DOHH2 (cell line): ENCODE measurements at regions not wholly inside any gene's neighbourhood (a gene's known extent, or its start where the extent isn't known, plus 50 kb on each side); places are given as distances from the start of the nearest gene placed in this dataset.

Source experiments
- H3F3A ChIP-seq: fragments of 200-600 bp; sonication (generic), shearing (Covaris generic); 2 replicates; pipeline ENCODE4 v1.6.0; 2016; ENCODE audit warnings: antibody characterized with exemption, mild to moderate bottlenecking; ENCODE audit not compliant: control insufficient read depth, insufficient read depth
- H3K27ac ChIP-seq: fragments of 200-600 bp; sonication (generic); 2 replicates; pipeline ENCODE4 v1.5.1; 2014; ENCODE audit warnings: low read depth, mild to moderate bottlenecking, low read length, moderate library complexity
- H3K27me3 ChIP-seq: fragments of 200-600 bp; sonication (generic); 2 replicates; pipeline ENCODE4 v1.6.1; 2014; ENCODE audit warnings: mild to moderate bottlenecking, low read length, mixed read lengths; ENCODE audit not compliant: control insufficient read depth
- H3K36me3 ChIP-seq: fragments of 200-600 bp; sonication (generic); 2 replicates; pipeline ENCODE4 v1.6.1; 2014; ENCODE audit warnings: mild to moderate bottlenecking, low read length, moderate library complexity, mixed read lengths; ENCODE audit not compliant: control insufficient read depth
- H3K4me1 ChIP-seq: fragments of 200-600 bp; sonication (generic); 2 replicates; pipeline ENCODE4 v1.6.1; 2014; ENCODE audit warnings: mild to moderate bottlenecking, low read length, mixed read lengths; ENCODE audit not compliant: control insufficient read depth
- H3K4me2 ChIP-seq: fragments of 200-600 bp; sonication (generic); 2 replicates; pipeline ENCODE4 v1.6.0; 2014; ENCODE audit warnings: mild to moderate bottlenecking, low read length, moderate library complexity
- H3K4me3 ChIP-seq: fragments of 200-600 bp; sonication (generic); 2 replicates; pipeline ENCODE4 v1.5.1; 2014; ENCODE audit warnings: mild to moderate bottlenecking, low read length, mixed read lengths
- H3K79me2 ChIP-seq: fragments of 200-600 bp; sonication (generic); 2 replicates; pipeline ENCODE4 v1.6.1; 2014; ENCODE audit warnings: mild to moderate bottlenecking, low read length, mixed read lengths; ENCODE audit not compliant: control insufficient read depth
- H3K9me2 ChIP-seq: fragments of 200-600 bp; sonication (generic); replicated peaks from 2 replicates; pipeline ENCODE4 v1.6.1; 2014; ENCODE audit warnings: mild to moderate bottlenecking, low read length, mixed read lengths; ENCODE audit not compliant: control insufficient read depth
- H3K9me3 ChIP-seq: fragments of 200-600 bp; sonication (generic); 2 replicates; pipeline ENCODE4 v1.6.1; 2014; ENCODE audit warnings: antibody characterized with exemption, low read length, mixed read lengths; ENCODE audit not compliant: control insufficient read depth, insufficient read depth
- H4K20me1 ChIP-seq: fragments of 200-600 bp; sonication (generic); 2 replicates; pipeline ENCODE4 v1.6.0; 2014; ENCODE audit warnings: low read depth, mild to moderate bottlenecking, antibody characterized with exemption, low read length, moderate library complexity; ENCODE audit not compliant: control insufficient read depth, insufficient read depth
- EZH2phosphoT487 ChIP-seq: fragments of 200-600 bp; sonication (generic); IDR thresholded peaks from 2 replicates; pipeline ENCODE4 v1.6.1; 2017; ENCODE audit warnings: borderline replicate concordance, mild to moderate bottlenecking, antibody characterized with exemption, low read length, moderate library complexity, mixed read lengths
- TF ChIP-seq, protein P1 (sequence below): fragments of 200-600 bp; sonication (generic); IDR thresholded peaks from one replicate; pipeline ENCODE4 v1.5.1; 2014; ENCODE audit warnings: antibody characterized with exemption, mild to moderate bottlenecking, low read depth, low read length; ENCODE audit not compliant: poor library complexity, severe bottlenecking

DNA sequence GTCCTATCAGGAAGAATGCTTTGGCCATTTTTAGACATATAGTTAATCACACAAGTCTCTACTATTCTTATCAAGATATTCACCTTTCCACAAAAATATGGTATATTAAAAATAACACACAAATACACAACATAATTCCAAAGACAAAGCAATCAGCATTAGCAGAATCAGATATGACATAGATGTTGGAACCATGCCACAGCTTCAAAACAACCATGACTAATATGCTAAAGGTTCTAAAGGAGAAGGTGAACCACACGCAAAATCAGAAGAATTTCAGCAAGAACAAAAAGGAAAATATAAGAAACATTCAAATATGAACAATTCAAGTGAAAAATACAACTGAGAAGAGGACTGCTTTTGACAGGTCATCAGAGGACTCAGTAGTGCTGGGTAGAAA, 670.2 kb upstream of the SORCS1 start:
- no peak for TF ChIP-seq EZH2phosphoT487
- TF ChIP-seq, protein P1, sequence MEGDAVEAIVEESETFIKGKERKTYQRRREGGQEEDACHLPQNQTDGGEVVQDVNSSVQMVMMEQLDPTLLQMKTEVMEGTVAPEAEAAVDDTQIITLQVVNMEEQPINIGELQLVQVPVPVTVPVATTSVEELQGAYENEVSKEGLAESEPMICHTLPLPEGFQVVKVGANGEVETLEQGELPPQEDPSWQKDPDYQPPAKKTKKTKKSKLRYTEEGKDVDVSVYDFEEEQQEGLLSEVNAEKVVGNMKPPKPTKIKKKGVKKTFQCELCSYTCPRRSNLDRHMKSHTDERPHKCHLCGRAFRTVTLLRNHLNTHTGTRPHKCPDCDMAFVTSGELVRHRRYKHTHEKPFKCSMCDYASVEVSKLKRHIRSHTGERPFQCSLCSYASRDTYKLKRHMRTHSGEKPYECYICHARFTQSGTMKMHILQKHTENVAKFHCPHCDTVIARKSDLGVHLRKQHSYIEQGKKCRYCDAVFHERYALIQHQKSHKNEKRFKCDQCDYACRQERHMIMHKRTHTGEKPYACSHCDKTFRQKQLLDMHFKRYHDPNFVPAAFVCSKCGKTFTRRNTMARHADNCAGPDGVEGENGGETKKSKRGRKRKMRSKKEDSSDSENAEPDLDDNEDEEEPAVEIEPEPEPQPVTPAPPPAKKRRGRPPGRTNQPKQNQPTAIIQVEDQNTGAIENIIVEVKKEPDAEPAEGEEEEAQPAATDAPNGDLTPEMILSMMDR = no peak
- no peaks in the 10 kb centered on the region for H3K79me2 ChIP-seq
- no peak overlapping the region for H3K4me3 ChIP-seq
- H4K20me1 ChIP-seq = no peaks in the 10 kb centered on the region
- H3K27me3 ChIP-seq = no peaks in the 10 kb centered on the region
- no peaks in the 10 kb centered on the region for H3K36me3 ChIP-seq
- H3K4me1 ChIP-seq = no peaks in the 10 kb centered on the region
- no peaks in the 10 kb centered on the region for H3F3A ChIP-seq
- no peaks in the 10 kb centered on the region for H3K9me3 ChIP-seq
- H3K9me2 ChIP-seq = no peaks in the 10 kb centered on the region
- H3K4me2 ChIP-seq = no peak overlapping the region
- H3K27ac ChIP-seq = no peak overlapping the region

DNA sequence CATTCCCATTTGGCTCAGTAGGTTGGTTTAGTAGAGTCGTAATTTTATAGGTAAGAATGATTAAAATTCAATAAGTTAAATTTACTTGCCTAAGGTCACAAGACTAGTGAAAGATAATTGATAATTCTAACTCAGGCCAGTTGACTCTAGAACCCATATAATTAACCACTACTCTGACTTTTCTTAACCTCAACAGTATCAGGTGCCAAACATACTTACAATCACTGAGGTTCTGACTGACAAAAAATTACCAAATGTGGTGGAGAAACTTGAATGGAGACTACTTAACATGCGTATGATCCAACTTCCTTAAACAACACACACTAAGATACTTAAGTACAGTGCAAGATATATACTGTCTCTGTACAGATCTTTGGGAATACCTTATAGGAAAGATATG, 667.3 kb upstream of the SORCS1 start:
- Histone ChIP-seq H3K4me2 (no peak overlapping the region), H3F3A (no peaks in the 10 kb centered on the region), H4K20me1 (no peaks in the 10 kb centered on the region), H3K27ac (no peak overlapping the region), H3K4me3 (no peak overlapping the region), H3K27me3 (no peaks in the 10 kb centered on the region), H3K79me2 (no peaks in the 10 kb centered on the region), H3K4me1 (no peaks in the 10 kb centered on the region), H3K9me2 (no peaks in the 10 kb centered on the region), H3K9me3 (no peaks in the 10 kb centered on the region; the same call in 1 of the 2 replicates), H3K36me3 (no peaks in the 10 kb centered on the region)
- TF ChIP-seq, protein P1 = no peak
- no peak for TF ChIP-seq EZH2phosphoT487

DNA sequence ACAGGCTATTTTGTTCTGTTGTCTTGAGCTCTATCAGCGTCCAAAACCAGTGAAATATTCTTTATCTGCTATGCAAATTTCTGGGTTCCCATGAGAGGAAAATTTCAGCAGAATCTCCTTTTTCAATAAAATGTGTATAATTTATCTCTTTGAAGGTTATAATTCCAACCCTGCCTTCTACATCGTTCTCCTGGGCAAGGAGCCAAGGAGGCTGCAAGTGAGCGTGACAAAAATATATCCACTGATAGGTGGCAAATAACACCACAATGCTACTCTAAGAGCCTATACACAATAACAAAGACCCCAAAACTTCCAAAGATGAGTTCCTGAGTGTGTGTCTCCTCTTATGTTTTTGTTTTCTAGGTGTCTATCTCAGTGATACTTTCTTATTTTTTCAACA, 664.7 kb upstream of the SORCS1 start:
- H4K20me1 ChIP-seq = no peaks in the 10 kb centered on the region
- TF ChIP-seq, protein P1 = no peak
- H3K79me2 ChIP-seq = no peaks in the 10 kb centered on the region
- no peaks in the 10 kb centered on the region; the same call in 1 of the 2 replicates for H3K9me3 ChIP-seq
- H3K4me3 ChIP-seq = no peak overlapping the region
- H3K4me1 ChIP-seq = no peaks in the 10 kb centered on the region
- H3K27me3 ChIP-seq = no peaks in the 10 kb centered on the region
- H3K4me2 ChIP-seq = no peak overlapping the region
- no peaks in the 10 kb centered on the region for H3F3A ChIP-seq
- no peak overlapping the region for H3K27ac ChIP-seq
- H3K9me2 ChIP-seq = no peaks in the 10 kb centered on the region
- H3K36me3 ChIP-seq = no peaks in the 10 kb centered on the region

DNA sequence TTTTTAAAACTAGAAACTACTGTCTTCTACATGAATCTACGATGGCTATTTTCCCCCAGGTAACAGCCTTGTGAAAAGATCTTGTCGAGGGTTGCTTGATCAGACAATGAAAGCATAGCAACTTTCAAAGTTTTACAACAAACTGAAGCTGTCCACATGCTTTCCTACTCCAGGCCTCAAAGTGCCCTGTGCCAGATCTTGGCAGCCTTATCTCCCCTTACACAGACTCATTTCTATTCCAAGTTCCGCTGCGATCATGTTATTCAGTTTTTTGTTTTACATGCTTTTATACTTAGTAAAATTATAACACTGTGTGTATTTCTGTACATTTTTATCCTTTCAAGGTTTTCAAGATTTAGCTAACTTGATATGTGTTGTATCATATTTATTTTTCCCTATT, 661.7 kb upstream of the SORCS1 start:
- Histone ChIP-seq H3K4me3 (no peak overlapping the region), H3K9me3 (no peaks in the 10 kb centered on the region; the same call in 1 of the 2 replicates), H3K27me3 (no peaks in the 10 kb centered on the region), H4K20me1 (no peaks in the 10 kb centered on the region), H3K27ac (no peak overlapping the region), H3K36me3 (no peaks in the 10 kb centered on the region), H3F3A (no peaks in the 10 kb centered on the region), H3K4me2 (no peak overlapping the region), H3K79me2 (no peaks in the 10 kb centered on the region), H3K4me1 (no peaks in the 10 kb centered on the region), H3K9me2 (no peaks in the 10 kb centered on the region)
- TF ChIP-seq EZH2phosphoT487 = no peak
- TF ChIP-seq, protein P1 = no peak
